Kidney (tissue), 13 donors: ENCODE measurements at regions not wholly inside any gene's neighbourhood (a gene's known extent, or its start where the extent isn't known, plus 50 kb on each side); places are given as distances from the start of the nearest gene placed in this dataset.

Experiments
- DNase-seq, 5 donors: peaks; one replicate each; pipeline ENCODE4 v3.0.0-alpha.2; 2013 to 2020
- FAIRE-seq: peaks from 2 replicates; lab custom pipeline; 2012; peaks lifted over from hg19 to GRCh38; lab: Jason Lieb, UNC
- H3K27ac ChIP-seq, 2 donors: one replicate each; pipeline ENCODE4 v1.7.0; 2013; ENCODE audit warnings: low read depth in 2 of 2, low read length in 2 of 2, inconsistent platforms in 1 of 2
- H3K27me3 ChIP-seq: one replicate; pipeline ENCODE4 v1.7.1; 2013; ENCODE audit warnings: low read length, inconsistent platforms; ENCODE audit not compliant: control insufficient read depth, insufficient read depth
- H3K36me3 ChIP-seq, 3 donors: one replicate each; pipeline versions ENCODE4 v1.7.0 to v1.7.1; 2013; ENCODE audit warnings: low read length in 3 of 3, control low read depth in 1 of 3, inconsistent platforms in 1 of 3; ENCODE audit not compliant: insufficient read depth in 3 of 3, control insufficient read depth in 2 of 3
- H3K4me1 ChIP-seq, 3 donors: one replicate each; pipeline versions ENCODE4 v1.7.0 to v1.7.1; 2013; ENCODE audit warnings: low read length in 3 of 3, inconsistent platforms in 1 of 3, low read depth in 1 of 3; ENCODE audit not compliant: control insufficient read depth in 2 of 3, insufficient read depth in 2 of 3
- H3K4me3 ChIP-seq, 3 donors: one replicate each; pipeline versions ENCODE4 v1.7.0 to v1.8.1; 2013; ENCODE audit warnings: low read length in 3 of 3, control low read depth in 1 of 3, inconsistent platforms in 1 of 3
- H3K9ac ChIP-seq, 3 donors: one replicate each; pipeline versions ENCODE4 v1.7.0 to v1.7.1; 2013; ENCODE audit warnings: low read length in 3 of 3, control low read depth in 1 of 3, inconsistent platforms in 1 of 3
- H3K9me3 ChIP-seq, 3 donors: one replicate each; pipeline versions ENCODE4 v1.7.0 to v1.7.1; 2013; ENCODE audit warnings: low read length in 3 of 3, control low read depth in 1 of 3, inconsistent platforms in 1 of 3; ENCODE audit not compliant: control insufficient read depth in 2 of 3, insufficient read depth in 1 of 3
- CTCF ChIP-seq: IDR thresholded peaks from 3 replicates; pipeline ENCODE4 v1.5.1; 2012; ENCODE audit warnings: mild to moderate bottlenecking, moderate library complexity, borderline replicate concordance; ENCODE audit not compliant: insufficient read depth; ENCODE audit errors: extremely low read depth
- intact Hi-C: fragments of 100-400 bp; cut with DNase I; formaldehyde crosslinking; loops from one replicate; pipeline ENCODE4 v1.11.1; 2022
- donor health status: control.
- donor health status: control.
- donor health status: control.
- donor health status: control.
- donor health status: control.
- donor health status: DM: yes; HTN: yes; CAD: no.
- donor health status: Normal renal cell carcinoma (clear cell type).

- no peaks in the 10 kb centered on the region for H3K27me3 ChIP-seq
- no peak for TF ChIP-seq CTCF
- intact Hi-C loops: no loop called here
- H3K36me3 ChIP-seq: no peaks in the 10 kb centered on the region
- H3K4me1 ChIP-seq: no peaks in the 10 kb centered on the region
- FAIRE-seq (no peak), DNase-seq (no peak)
- no peak overlapping the region for H3K9ac ChIP-seq
- H3K27ac ChIP-seq: no peak overlapping the region
- H3K9me3 ChIP-seq: no peaks in the 10 kb centered on the region
- H3K4me3 ChIP-seq: no peak overlapping the region
Measured at GRCh38 chr11:92811341-92811740, 158.1 kb upstream of the MTNR1B start.

- Histone ChIP-seq H3K9ac (no peak overlapping the region), H3K4me1 (no peaks in the 10 kb centered on the region), H3K4me3 (no peak overlapping the region), H3K27ac (no peak overlapping the region), H3K27me3 (no peaks in the 10 kb centered on the region), H3K36me3 (no peaks in the 10 kb centered on the region), H3K9me3 (no peaks in the 10 kb centered on the region)
- intact Hi-C loops: no loop called here
- FAIRE-seq: no peak
- no peak for TF ChIP-seq CTCF
- no peak for DNase-seq
Measured at GRCh38 chr11:92812841-92813240, 156.6 kb upstream of the MTNR1B start.

GRCh38 chr11:92819830-92820229 is 149.6 kb upstream of the MTNR1B start:
- H3K9me3 ChIP-seq: no peaks in the 10 kb centered on the region
- H3K9ac ChIP-seq: no peak overlapping the region
- H3K4me3 ChIP-seq: no peak overlapping the region
- no peaks in the 10 kb centered on the region for H3K36me3 ChIP-seq
- no peak for FAIRE-seq
- H3K27me3 ChIP-seq: no peaks in the 10 kb centered on the region
- DNase-seq: no peak
- intact Hi-C loops: no loop called here
- TF ChIP-seq CTCF: no peak
- H3K27ac ChIP-seq: no peak overlapping the region
- H3K4me1 ChIP-seq: no peaks in the 10 kb centered on the region

- TF ChIP-seq CTCF: no peak
- no peaks in the 10 kb centered on the region for H3K27me3 ChIP-seq
- no peak for DNase-seq
Measured at GRCh38 chr11:92820860-92821259, 148.6 kb upstream of the MTNR1B start.

More at GRCh38 chr11:92820860-92821259, 148.6 kb upstream of the MTNR1B start:
- Histone ChIP-seq H3K4me1 (no peaks in the 10 kb centered on the region), H3K36me3 (no peaks in the 10 kb centered on the region), H3K9me3 (no peaks in the 10 kb centered on the region), H3K4me3 (no peak overlapping the region), H3K27ac (no peak overlapping the region), H3K9ac (no peak overlapping the region)
- no peak for FAIRE-seq
- intact Hi-C loops: no loop called here
